NCI-H526 (cell line): ENCODE measurements at regions not wholly inside any gene's neighbourhood (a gene's known extent, or its start where the extent isn't known, plus 50 kb on each side); places are given as distances from the start of the nearest gene placed in this dataset.

ENCODE experiments used
- DNase-seq, 2 experiments: peaks; one replicate each; lab custom pipeline; 2025; lab: John Stamatoyannopoulos, UW

GRCh38 chr2:15719566-15720313 is 128.1 kb downstream of the DDX1 start:
- DNase-seq = no peak

- no peak for DNase-seq
Measured at GRCh38 chr2:15720561-15721307, 129.1 kb downstream of the DDX1 start.

- no peak for DNase-seq
Measured at GRCh38 chr2:15721411-15722067, 129.9 kb downstream of the DDX1 start.

GRCh38 chr2:15722980-15723379 is 131.3 kb downstream of the DDX1 start:
- no peak for DNase-seq

GRCh38 chr2:15724235-15724634 is 132.6 kb downstream of the DDX1 start:
- no peak for DNase-seq

GRCh38 chr2:15725101-15725781 is 133.6 kb downstream of the DDX1 start:
- DNase-seq = no peak

GRCh38 chr2:15725782-15726112 is 134.1 kb downstream of the DDX1 start:
- no peak for DNase-seq

GRCh38 chr2:15726321-15727057 is 134.8 kb downstream of the DDX1 start:
- DNase-seq = no peak

GRCh38 chr2:15727396-15728244 is 136.0 kb downstream of the DDX1 start:
- no peak for DNase-seq

- no peak for DNase-seq
Measured at GRCh38 chr2:15728245-15728938, 136.7 kb downstream of the DDX1 start.

GRCh38 chr2:15729001-15729400 is 137.3 kb downstream of the DDX1 start:
- no peak for DNase-seq

GRCh38 chr2:15729709-15730544 is 138.3 kb downstream of the DDX1 start:
- peak; percentile 100 for DNase-seq

GRCh38 chr2:15730545-15731212 is 139.0 kb downstream of the DDX1 start:
- DNase-seq = peak; percentile 100

- no peak for DNase-seq
Measured at GRCh38 chr2:15731213-15731888, 139.7 kb downstream of the DDX1 start.

- DNase-seq = no peak
Measured at GRCh38 chr2:15731889-15732271, 140.2 kb downstream of the DDX1 start.

GRCh38 chr2:15732341-15733077 is 140.8 kb downstream of the DDX1 start:
- DNase-seq = peak in 1 of 2 experiments; percentile 97

- DNase-seq = no peak
Measured at GRCh38 chr2:15733867-15734673, 142.4 kb downstream of the DDX1 start.
